Renal cortex interstitium (tissue), 11 donors: ENCODE measurements at regions not wholly inside any gene's neighbourhood (a gene's known extent, or its start where the extent isn't known, plus 50 kb on each side); places are given as distances from the start of the nearest gene placed in this dataset.

Experiments
- DNase-seq, 11 donors: peaks; one replicate each; pipeline ENCODE4 v3.0.0-alpha.2; 2013; ENCODE audit warnings: low read depth in 9 of 11, low spot score in 4 of 11; ENCODE audit errors: extremely low read depth in 1 of 11

GRCh38 chr14:85242666-85243065 lies 287.3 kb upstream of the FLRT2 start:
- DNase-seq: no peak

- DNase-seq: no peak
Measured at GRCh38 chr14:85243321-85243720, 286.6 kb upstream of the FLRT2 start.

GRCh38 chr14:85247071-85247470 lies 282.9 kb upstream of the FLRT2 start:
- no peak for DNase-seq

GRCh38 chr14:85248881-85249635 lies 280.9 kb upstream of the FLRT2 start:
- no peak for DNase-seq

GRCh38 chr14:85250414-85251189 lies 279.3 kb upstream of the FLRT2 start:
- no peak for DNase-seq

GRCh38 chr14:85252011-85252410 lies 277.9 kb upstream of the FLRT2 start:
- DNase-seq: no peak

GRCh38 chr14:85254711-85255110 lies 275.2 kb upstream of the FLRT2 start:
- no peak for DNase-seq

GRCh38 chr14:85257287-85257686 lies 272.7 kb upstream of the FLRT2 start:
- DNase-seq: no peak

- DNase-seq: no peak
Measured at GRCh38 chr14:85263916-85264675, 265.8 kb upstream of the FLRT2 start.

- no peak for DNase-seq
Measured at GRCh38 chr14:85273099-85273677, 256.8 kb upstream of the FLRT2 start.

- DNase-seq: no peak
Measured at GRCh38 chr14:85273952-85274351, 256.0 kb upstream of the FLRT2 start.

GRCh38 chr14:85276161-85276978 lies 253.6 kb upstream of the FLRT2 start:
- DNase-seq: no peak

- DNase-seq: no peak
Measured at GRCh38 chr14:85276979-85277228, 253.0 kb upstream of the FLRT2 start.

- no peak for DNase-seq
Measured at GRCh38 chr14:85279407-85279806, 250.5 kb upstream of the FLRT2 start.

GRCh38 chr14:85280074-85280473 lies 249.9 kb upstream of the FLRT2 start:
- no peak for DNase-seq

- no peak for DNase-seq
Measured at GRCh38 chr14:85281921-85282320, 248.0 kb upstream of the FLRT2 start.

- no peak for DNase-seq
Measured at GRCh38 chr14:85288041-85288440, 241.9 kb upstream of the FLRT2 start.

GRCh38 chr14:85291731-85292130 lies 238.2 kb upstream of the FLRT2 start:
- DNase-seq: no peak

- DNase-seq: no peak
Measured at GRCh38 chr14:85293612-85294234, 236.2 kb upstream of the FLRT2 start.
